IMR-90 (cell line): ENCODE measurements at regions not wholly inside any gene's neighbourhood (a gene's known extent, or its start where the extent isn't known, plus 50 kb on each side); places are given as distances from the start of the nearest gene placed in this dataset.

Experiments used
- BHLHE40 ChIP-seq: fragments of 150-350 bp; IDR thresholded peaks from 2 replicates; pipeline ENCODE4 v1.6.1; 2016; ENCODE audit warnings: mild to moderate bottlenecking, low read depth, low read length
- CEBPB ChIP-seq: IDR thresholded peaks from 2 replicates; pipeline ENCODE4 v1.6.1; 2012; ENCODE audit warnings: low read depth, low read length, improper control_type of control experiment
- CTCF ChIP-seq: conservative IDR thresholded peaks from 2 replicates; pipeline ENCODE4 v1.5.1; 2012; ENCODE audit warnings: mild to moderate bottlenecking, low read depth, low read length, improper control_type of control experiment
- ELK1 ChIP-seq: fragments of 150-350 bp; IDR thresholded peaks from 2 replicates; pipeline ENCODE4 v1.6.1; 2016; ENCODE audit warnings: low read depth, mild to moderate bottlenecking, low read length, moderate library complexity, borderline replicate concordance
- FOS ChIP-seq: fragments of 150-350 bp; IDR thresholded peaks from 2 replicates; pipeline ENCODE4 v1.6.1; 2016; ENCODE audit warnings: low read depth, low read length
- MAFK ChIP-seq: IDR thresholded peaks from 2 replicates; pipeline ENCODE4 v1.6.1; 2012; ENCODE audit warnings: low read depth, low read length, improper control_type of control experiment
- NFE2L2 ChIP-seq: fragments of 150-350 bp; IDR thresholded peaks from 2 replicates; pipeline ENCODE4 v1.6.1; 2016; ENCODE audit warnings: low read depth, mild to moderate bottlenecking, low read length
- POLR2A ChIP-seq: IDR thresholded peaks from 2 replicates; pipeline ENCODE4 v1.6.1; 2012; ENCODE audit warnings: mild to moderate bottlenecking, low read depth, low read length
- RAD21 ChIP-seq: IDR thresholded peaks from 2 replicates; pipeline ENCODE4 v1.6.1; 2012; ENCODE audit warnings: low read length, improper control_type of control experiment
- RCOR1 ChIP-seq: IDR thresholded peaks from 2 replicates; pipeline ENCODE4 v1.6.1; 2012; ENCODE audit warnings: mild to moderate bottlenecking, low read length, improper control_type of control experiment; ENCODE audit not compliant: insufficient replicate concordance
- RFX5 ChIP-seq: IDR thresholded peaks from 2 replicates; pipeline ENCODE4 v1.8.0; 2012; ENCODE audit warnings: low read depth, mild to moderate bottlenecking, low read length, moderate library complexity
- SMC3 ChIP-seq: fragments of 150-350 bp; IDR thresholded peaks from 2 replicates; pipeline ENCODE4 v1.6.1; 2016; ENCODE audit warnings: low read depth, mild to moderate bottlenecking, antibody characterized with exemption, low read length, moderate library complexity
- USF2 ChIP-seq: fragments of 150-350 bp; IDR thresholded peaks from 2 replicates; pipeline ENCODE4 v1.6.1; 2017; ENCODE audit warnings: mild to moderate bottlenecking, antibody characterized with exemption, low read length, low read depth

GRCh38 chr5:176172246-176172645, 66.0 kb upstream of the SIMC1 start:
- no peak for TF ChIP-seq CTCF
- TF ChIP-seq POLR2A = no peak
- no peak for TF ChIP-seq RAD21
- no peak for TF ChIP-seq BHLHE40
- no peak for TF ChIP-seq RFX5
- TF ChIP-seq USF2 = no peak
- TF ChIP-seq CEBPB = no peak
- no peak for TF ChIP-seq RCOR1
- TF ChIP-seq NFE2L2 = no peak
- no peak for TF ChIP-seq MAFK
- TF ChIP-seq SMC3 = no peak
- no peak for TF ChIP-seq ELK1
- TF ChIP-seq FOS = no peak
